CD14-positive monocyte (primary cell): ENCODE measurements at regions not wholly inside any gene's neighbourhood (a gene's known extent, or its start where the extent isn't known, plus 50 kb on each side); places are given as distances from the start of the nearest gene placed in this dataset.

Source experiments
- DNase-seq, 3 donors: peaks; one replicate each; pipeline ENCODE4 v3.0.0-alpha.2; 2011 to 2022
- H2AFZ ChIP-seq: 2 replicates; pipeline ENCODE4 v1.6.0; 2012; ENCODE audit warnings: mild to moderate bottlenecking, low read depth, low read length, inconsistent platforms; ENCODE audit not compliant: insufficient read depth, poor library complexity, severe bottlenecking
- H3K27ac ChIP-seq, 2 donors: 1 replicate in 1 of 2; 2 replicates in 1 of 2; pipeline ENCODE4 v1.5.1; 2012 to 2013; ENCODE audit warnings: low read length in 2 of 2, control low read depth in 1 of 2, inconsistent platforms in 1 of 2, low read depth in 1 of 2, mild to moderate bottlenecking in 1 of 2
- H3K27me3 ChIP-seq, 2 donors: one replicate each; pipeline versions ENCODE4 v1.6.0 to v1.6.1; 2011 to 2013; ENCODE audit warnings: low read length in 2 of 2; ENCODE audit not compliant: control insufficient read depth in 2 of 2, insufficient read depth in 2 of 2
- H3K36me3 ChIP-seq, 2 donors: replicated peaks in 1 of 2; 1 replicate in 1 of 2; 2 replicates in 1 of 2; pipeline versions ENCODE4 v1.5.1 to v1.6.1; 2012 to 2013; ENCODE audit warnings: low read length in 2 of 2, control low read depth in 1 of 2, inconsistent platforms in 1 of 2, mild to moderate bottlenecking in 1 of 2; ENCODE audit not compliant: insufficient read depth in 2 of 2, control insufficient read depth in 1 of 2
- H3K4me1 ChIP-seq, 2 donors: 1 replicate in 1 of 2; 2 replicates in 1 of 2; pipeline versions ENCODE4 v1.5.1 to v1.6.1; 2012 to 2013; ENCODE audit warnings: low read length in 2 of 2, control low read depth in 1 of 2, inconsistent platforms in 1 of 2, mild to moderate bottlenecking in 1 of 2, moderate library complexity in 1 of 2; ENCODE audit not compliant: insufficient read depth in 2 of 2, control insufficient read depth in 1 of 2
- H3K4me2 ChIP-seq: replicated peaks from 2 replicates; pipeline ENCODE3; 2012; ENCODE audit warnings: low read length, moderate library complexity, mild to moderate bottlenecking; ENCODE audit not compliant: poor library complexity, severe bottlenecking; ENCODE audit errors: extremely low read depth
- H3K4me3 ChIP-seq, 3 experiments: fragments of 200-600 bp in 1 of 3; sonication (generic) in 1 of 3; replicated peaks in 1 of 3; 1 replicate in 2 of 3; 2 replicates in 1 of 3; pipeline ENCODE4 v1.5.1; 2011 to 2013; ENCODE audit warnings: low read length in 3 of 3, mild to moderate bottlenecking in 3 of 3, control low read depth in 2 of 3, low read depth in 2 of 3, inconsistent platforms in 1 of 3, moderate library complexity in 1 of 3
- H3K79me2 ChIP-seq: 2 replicates; pipeline ENCODE4 v1.6.0; 2012; ENCODE audit warnings: mild to moderate bottlenecking, control low read depth, inconsistent platforms, low read length, moderate library complexity; ENCODE audit not compliant: insufficient read depth
- H3K9ac ChIP-seq: 2 replicates; pipeline ENCODE4 v1.6.0; 2017; ENCODE audit warnings: low read length, mild to moderate bottlenecking; ENCODE audit not compliant: insufficient read depth, poor library complexity, severe bottlenecking
- H3K9me3 ChIP-seq, 2 donors: replicated peaks in 1 of 2; 1 replicate in 1 of 2; 2 replicates in 1 of 2; pipeline versions ENCODE4 v1.5.1 to v1.6.1; 2012 to 2013; ENCODE audit warnings: low read length in 2 of 2, control low read depth in 1 of 2; ENCODE audit not compliant: control insufficient read depth in 1 of 2, insufficient read depth in 1 of 2
- H4K20me1 ChIP-seq: 2 replicates; pipeline ENCODE4 v1.6.0; 2012; ENCODE audit warnings: mild to moderate bottlenecking, low read length, control low read depth, moderate library complexity; ENCODE audit not compliant: insufficient read depth
- H3K27ac Mint-ChIP-seq, 7 donors: one replicate each; pipeline ENCODE4 v1.8.0; 2020; ENCODE audit warnings: mild to moderate bottlenecking in 7 of 7, mixed read lengths in 7 of 7, moderate library complexity in 6 of 7, inconsistent platforms in 2 of 7
- H3K27me3 Mint-ChIP-seq, 3 donors: one replicate each; pipeline ENCODE4 v1.8.0; 2021 to 2022; ENCODE audit warnings: low read depth in 3 of 3, mild to moderate bottlenecking in 3 of 3, mixed read lengths in 3 of 3, moderate library complexity in 3 of 3, inconsistent platforms in 1 of 3
- H3K36me3 Mint-ChIP-seq, 2 donors: one replicate each; pipeline ENCODE4 v1.8.0; 2020; ENCODE audit warnings: mixed read lengths in 2 of 2, inconsistent platforms in 1 of 2, mild to moderate bottlenecking in 1 of 2
- H3K4me1 Mint-ChIP-seq: one replicate; pipeline ENCODE4 v1.8.0; 2020; ENCODE audit warnings: mild to moderate bottlenecking, mixed read lengths
- H3K4me3 Mint-ChIP-seq, 2 donors: one replicate each; pipeline ENCODE4 v1.8.0; 2020; ENCODE audit warnings: mild to moderate bottlenecking in 2 of 2, mixed read lengths in 2 of 2, moderate library complexity in 1 of 2
- H3K9me3 Mint-ChIP-seq, 7 donors: one replicate each; pipeline ENCODE4 v1.8.0; 2020 to 2022; ENCODE audit warnings: mixed read lengths in 7 of 7, mild to moderate bottlenecking in 6 of 7, moderate library complexity in 6 of 7, inconsistent platforms in 2 of 7
- CTCF ChIP-seq: fragments of 200-600 bp; IDR thresholded peaks from one replicate; pipeline ENCODE4 v1.8.0; 2022; ENCODE audit warnings: antibody characterized with exemption, mild to moderate bottlenecking
- WGBS: methylation state at CpG from one replicate; pipeline ENCODE4 v1.1.5; 2013; ENCODE audit warnings: missing lambda C conversion rate; ENCODE audit not compliant: insufficient coverage; 5-methylcytosine and 5-hydroxymethylcytosine counted together
- intact Hi-C, 2 donors: fragments of 100-400 bp; cut with micrococcal nuclease; formaldehyde crosslinking; loops; one replicate each; pipeline versions ENCODE4 v1.15.0 to v1.15.1; 2023

- H3K9me3 Mint-ChIP-seq, result peaks cover 13 to 34% (median 23%) of the 10 kb centered on the region in 7 donors
- no peak overlapping the region for H3K4me3 ChIP-seq
- H3K27me3 Mint-ChIP-seq, result peaks cover 20 to 53% (median 26%) of the 10 kb centered on the region in 3 donors
Observed at GRCh38 chr14:105935384-105935783, 409.0 kb downstream of the TMEM121 start.

GRCh38 chr14:105937253-105938054 is 411.1 kb downstream of the TMEM121 start:
- intact Hi-C loops, result no loop called here
- H3K27ac Mint-ChIP-seq, result peak overlapping the region in 1 of 7 donors; percentile 28
- 85% methylated on average over 6 of the region's 11 CpGs for WGBS
- H3K4me3 Mint-ChIP-seq, result no peak overlapping the region
- H3K4me1 ChIP-seq, result no peaks in the 10 kb centered on the region
- peaks cover 9 to 26% of the 10 kb centered on the region in 2 donors for H3K9me3 ChIP-seq
- H3K4me1 Mint-ChIP-seq, result peaks cover 7% of the 10 kb centered on the region
- no peaks in the 10 kb centered on the region for H3K36me3 ChIP-seq
- no peak overlapping the region for H3K4me3 ChIP-seq
- no peaks in the 10 kb centered on the region for H4K20me1 ChIP-seq
- no peak overlapping the region for H3K9ac ChIP-seq
- no peak overlapping the region for H3K4me2 ChIP-seq
- no peak for DNase-seq
- no peak overlapping the region for H3K27ac ChIP-seq
- peaks cover 1 to 10% of the 10 kb centered on the region in 2 donors for H3K27me3 ChIP-seq
- H3K27me3 Mint-ChIP-seq, result peaks cover 8 to 34% (median 17%) of the 10 kb centered on the region in 3 donors
- H2AFZ ChIP-seq, result no peak overlapping the region
- H3K36me3 Mint-ChIP-seq, result no peaks in the 10 kb centered on the region
- no peaks in the 10 kb centered on the region for H3K79me2 ChIP-seq
- no peak for TF ChIP-seq CTCF
- peaks cover 13 to 36% (median 25%) of the 10 kb centered on the region in 7 donors for H3K9me3 Mint-ChIP-seq

More at GRCh38 chr14:105935384-105935783, 409.0 kb downstream of the TMEM121 start:
- Histone ChIP-seq H3K4me2 (no peak overlapping the region), H3K9ac (no peak overlapping the region), H3K27ac (no peak overlapping the region), H3K9me3 (peaks cover 9 to 24% of the 10 kb centered on the region in 2 donors), H4K20me1 (no peaks in the 10 kb centered on the region), H3K4me1 (no peaks in the 10 kb centered on the region), H3K36me3 (no peaks in the 10 kb centered on the region), H3K79me2 (no peaks in the 10 kb centered on the region), H3K27me3 (peaks cover 6 to 13% of the 10 kb centered on the region in 2 donors), H2AFZ (no peak overlapping the region)
- no peaks in the 10 kb centered on the region for H3K36me3 Mint-ChIP-seq
- H3K4me1 Mint-ChIP-seq, result peaks cover 5% of the 10 kb centered on the region
- 73% methylated on average over 3 of the region's 3 CpGs for WGBS
- no peak for DNase-seq
- intact Hi-C loops, result no loop called here
- H3K4me3 Mint-ChIP-seq, result no peak overlapping the region
- TF ChIP-seq CTCF, result no peak
- H3K27ac Mint-ChIP-seq, result no peak overlapping the region
